ENCODE measurements at regions not wholly inside any gene's neighbourhood (a gene's known extent, or its start where the extent isn't known, plus 50 kb on each side); places are given as distances from the start of the nearest gene placed in this dataset.

DNA sequence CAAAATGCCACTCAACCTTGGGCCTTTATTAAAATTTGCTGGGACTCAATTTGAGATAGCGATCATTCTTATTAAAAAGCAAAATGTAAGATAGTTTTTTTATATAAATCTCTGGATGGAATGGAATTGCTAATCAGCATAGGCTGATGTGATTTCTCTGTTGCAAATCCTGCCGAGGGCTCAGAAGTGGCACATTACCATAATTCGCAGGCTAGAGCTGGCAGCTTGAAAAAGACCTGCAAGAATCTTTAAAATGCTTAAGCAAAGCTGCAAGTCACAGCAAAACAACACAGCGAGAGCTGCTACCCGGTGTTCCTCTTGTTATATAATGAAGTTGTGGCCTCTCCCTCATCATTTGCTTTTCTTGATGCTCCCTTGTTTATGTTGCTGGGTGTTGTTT lies 448.1 kb downstream of the GATA3 start:
- no peak for DNase-seq

DNA sequence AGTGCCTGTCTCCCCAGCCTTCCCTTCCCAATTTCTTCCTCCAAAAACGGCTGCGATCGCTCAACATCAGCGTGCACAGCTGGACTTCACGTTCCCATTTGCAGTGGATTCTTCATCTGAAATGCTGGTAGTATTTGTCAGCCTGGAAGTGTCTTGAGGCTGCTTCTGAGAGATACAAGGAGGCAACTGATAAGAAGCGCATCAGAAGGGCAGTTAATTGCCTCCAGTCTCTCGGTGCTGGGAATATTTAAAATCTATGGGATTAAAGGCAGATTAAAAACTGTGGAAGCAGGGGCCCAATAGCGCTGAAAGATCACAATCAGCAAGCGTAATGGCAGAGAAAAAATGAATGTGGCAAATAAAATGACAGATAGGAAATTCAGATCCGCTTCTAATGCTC lies 450.0 kb downstream of the GATA3 start:
- no peak for DNase-seq

DNA sequence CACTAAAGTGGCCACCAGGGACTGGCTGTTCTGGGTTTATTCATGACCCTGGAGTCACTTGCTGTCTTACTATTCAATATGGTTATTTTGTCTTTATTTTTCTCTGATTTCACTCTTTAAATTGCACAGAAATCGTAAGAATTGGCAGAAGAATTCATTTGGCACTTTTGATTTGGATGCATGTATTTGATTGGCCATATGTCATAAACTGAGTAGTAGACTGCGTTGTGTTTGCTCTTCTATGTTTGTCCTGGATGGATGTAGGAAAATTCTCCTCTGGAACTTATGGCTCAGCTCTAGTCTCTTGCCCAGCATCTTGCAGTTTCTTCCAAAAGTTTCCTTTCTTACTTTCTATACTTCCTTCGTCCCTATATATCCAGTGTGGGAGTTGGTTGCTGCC lies 452.7 kb downstream of the GATA3 start:
- no peak for DNase-seq

DNA sequence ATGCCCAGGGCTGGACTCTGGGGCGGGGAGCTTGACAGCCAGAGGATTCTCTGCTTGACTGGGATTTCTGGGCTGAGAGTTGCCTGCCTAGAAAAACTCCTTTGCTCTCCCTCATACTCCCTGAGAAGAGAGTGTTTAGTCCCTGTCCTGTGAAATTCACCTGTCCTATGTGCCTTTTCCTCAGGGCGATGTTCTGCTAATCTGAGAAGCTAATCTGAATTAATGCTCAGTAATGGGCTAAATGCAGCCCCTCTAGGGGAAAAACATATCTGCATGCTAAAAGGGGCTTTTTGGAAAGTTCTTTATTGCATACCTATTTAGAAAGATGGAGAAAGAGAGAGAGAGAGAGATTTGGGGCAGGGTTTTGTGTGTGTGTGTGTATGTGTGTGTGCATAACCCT lies 454.4 kb downstream of the GATA3 start:
- DNase-seq, result no peak

DNA sequence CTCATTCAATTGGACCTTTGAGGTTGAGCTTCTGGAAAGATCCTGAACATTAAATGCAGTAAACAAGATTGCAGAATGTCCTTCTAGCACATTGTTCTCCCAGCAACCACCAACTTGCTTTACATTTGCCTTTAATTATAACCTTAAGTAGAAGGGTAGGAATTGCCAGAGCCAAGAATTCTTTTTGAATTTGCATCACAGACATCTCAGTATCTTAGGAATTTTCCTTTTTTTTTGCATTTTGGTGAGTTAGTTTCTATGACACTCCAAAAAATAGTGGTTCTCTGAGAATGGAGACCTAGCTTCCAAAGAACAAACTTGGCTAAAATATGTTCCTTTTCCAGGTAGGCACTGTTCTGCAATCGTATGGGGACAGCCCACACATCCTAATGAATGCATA lies 456.0 kb downstream of the GATA3 start:
- no peak for DNase-seq

DNA sequence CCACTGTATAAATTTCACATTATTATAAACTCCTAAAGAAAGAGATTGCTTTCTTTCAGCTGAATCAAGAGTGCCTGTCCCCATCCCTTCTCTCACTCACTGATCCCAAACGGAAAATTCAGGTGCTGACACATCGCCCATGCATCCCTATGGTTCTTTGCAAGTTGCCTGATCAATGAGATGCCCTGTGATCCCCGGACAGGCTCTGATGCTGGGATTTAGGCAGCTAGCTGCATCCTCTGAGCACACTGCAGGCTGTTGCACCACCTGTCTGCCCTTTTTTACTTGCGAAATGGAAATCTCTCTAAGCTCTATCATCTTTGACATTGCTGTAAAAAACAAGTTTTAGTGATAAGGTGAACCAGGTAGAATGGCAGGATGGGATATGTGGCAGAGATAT lies 456.5 kb downstream of the GATA3 start:
- no peak for DNase-seq

DNA sequence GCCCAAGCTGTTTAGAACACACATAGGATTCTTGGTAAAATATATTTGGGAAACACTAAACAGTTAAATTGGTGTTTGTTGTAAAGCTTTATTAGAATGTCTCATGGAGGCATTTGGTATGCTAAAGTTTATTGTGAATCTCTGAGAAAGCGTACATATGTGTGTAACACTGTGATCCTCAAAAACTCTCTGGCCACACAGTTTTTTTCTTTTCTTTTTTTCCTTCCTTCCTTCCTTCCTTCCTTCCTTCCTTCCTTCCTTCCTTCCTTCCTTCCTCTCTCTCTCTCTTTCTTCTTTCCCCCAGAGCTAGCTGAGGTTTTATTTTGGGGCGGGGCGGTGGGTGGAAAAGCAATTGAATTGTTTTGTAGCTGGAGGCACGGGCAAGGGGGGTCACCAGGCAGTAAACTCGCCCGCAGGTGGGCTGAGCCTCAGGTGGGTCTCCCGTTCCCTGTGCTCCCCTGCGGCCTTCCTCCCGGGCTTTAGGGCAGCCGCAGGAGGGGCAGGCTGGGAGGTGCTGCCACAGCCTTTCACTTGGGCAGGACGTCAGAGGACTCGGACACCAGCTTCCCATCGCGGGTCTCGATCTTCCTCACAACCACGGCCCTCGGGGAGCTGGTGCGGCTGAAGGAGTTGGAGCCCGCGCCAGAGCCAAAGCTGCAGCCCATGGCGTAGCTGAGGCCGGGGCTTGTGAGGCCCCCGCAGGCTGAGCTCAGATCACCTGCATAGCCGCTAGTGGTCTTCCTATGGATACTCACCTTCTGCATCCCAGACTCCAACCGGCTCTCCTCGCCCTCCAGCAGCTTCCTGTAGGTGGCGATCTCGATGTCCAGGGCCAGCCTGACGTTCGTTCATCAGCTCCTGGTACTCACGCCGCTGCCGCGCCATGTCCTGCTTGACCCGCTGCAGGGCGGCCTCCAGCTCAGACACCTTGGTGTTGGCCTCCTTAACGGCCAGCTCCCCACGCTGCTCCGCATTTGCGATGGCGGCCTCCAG lies 459.0 kb downstream of the GATA3 start:
- no peak for DNase-seq

DNA sequence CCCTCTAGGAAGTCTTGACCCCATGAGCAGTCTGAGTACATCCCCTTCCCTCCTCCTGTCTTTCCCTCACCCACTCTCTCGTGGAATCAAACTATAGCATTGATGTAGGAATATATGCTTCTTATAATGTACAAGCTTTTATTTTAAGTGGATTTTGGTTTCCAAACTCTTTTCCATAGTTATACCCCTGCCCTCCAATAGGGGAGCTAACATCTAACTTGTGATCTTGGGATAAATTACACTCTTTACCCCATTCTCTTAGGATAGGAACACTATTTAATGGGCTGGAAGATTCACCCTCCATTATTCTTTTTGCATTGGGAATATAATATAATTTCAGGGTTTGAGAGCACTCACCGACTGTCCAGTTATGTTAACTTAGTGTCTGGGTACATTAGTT lies 465.9 kb downstream of the GATA3 start:
- no peak for DNase-seq

DNA sequence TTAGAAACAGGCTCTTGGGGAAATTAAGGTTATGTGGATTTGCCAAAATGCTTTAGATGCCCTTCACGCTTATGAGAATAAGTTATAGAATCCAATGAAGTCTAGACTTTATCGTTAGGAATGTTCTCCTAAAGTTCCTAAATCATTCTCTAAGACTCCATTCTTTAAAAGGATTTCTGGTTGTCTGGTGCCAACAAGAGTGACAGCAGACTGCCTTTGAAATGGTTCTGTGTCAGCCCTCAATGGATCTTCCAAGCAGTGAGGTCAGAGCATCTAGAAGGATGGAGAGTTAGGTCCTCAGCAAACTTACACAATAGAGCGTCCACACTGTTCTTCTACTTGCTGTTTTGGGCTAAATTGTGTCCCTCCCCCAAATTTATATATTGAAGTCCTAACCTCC lies 473.3 kb downstream of the GATA3 start:
- DNase-seq, result no peak

DNA sequence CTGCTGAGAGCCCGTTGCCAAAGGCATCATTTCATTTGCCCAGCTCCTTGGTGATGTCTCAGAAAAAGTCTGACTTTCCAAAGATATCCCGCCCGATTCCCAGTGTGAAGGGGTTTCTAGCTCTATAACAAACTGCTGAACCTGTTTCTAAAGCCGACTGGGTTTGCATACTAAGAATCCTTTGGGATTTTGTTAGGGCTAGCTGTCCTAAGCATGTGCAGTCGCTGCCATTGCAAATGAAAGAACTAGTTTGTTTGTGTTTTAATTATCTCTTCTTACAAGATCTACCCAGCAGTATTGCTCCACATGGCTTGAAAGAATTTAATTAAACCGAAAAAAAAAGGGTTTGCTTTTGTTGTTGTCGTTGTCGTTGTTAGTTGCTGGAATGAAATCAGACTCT lies 476.6 kb downstream of the GATA3 start:
- DNase-seq, result no peak

DNA sequence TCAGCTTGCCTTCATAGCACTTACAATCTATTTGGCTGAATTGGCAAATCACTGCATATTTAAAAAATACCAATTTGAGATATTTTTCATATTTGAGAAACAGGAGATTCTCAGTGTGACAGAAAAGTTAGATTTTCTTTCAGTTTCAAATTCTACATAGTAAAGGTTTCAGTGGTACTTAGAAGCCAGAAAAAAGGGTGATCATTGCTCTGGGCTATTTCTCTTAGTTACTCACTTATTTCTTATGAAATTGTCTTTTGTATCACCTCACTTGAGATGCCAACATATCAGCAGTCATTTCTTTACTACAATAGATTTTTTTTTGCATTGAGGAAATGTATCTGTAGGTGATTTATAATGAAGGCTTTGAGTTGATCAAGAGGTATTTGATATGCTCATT lies 478.2 kb downstream of the GATA3 start:
- no peak for DNase-seq

DNA sequence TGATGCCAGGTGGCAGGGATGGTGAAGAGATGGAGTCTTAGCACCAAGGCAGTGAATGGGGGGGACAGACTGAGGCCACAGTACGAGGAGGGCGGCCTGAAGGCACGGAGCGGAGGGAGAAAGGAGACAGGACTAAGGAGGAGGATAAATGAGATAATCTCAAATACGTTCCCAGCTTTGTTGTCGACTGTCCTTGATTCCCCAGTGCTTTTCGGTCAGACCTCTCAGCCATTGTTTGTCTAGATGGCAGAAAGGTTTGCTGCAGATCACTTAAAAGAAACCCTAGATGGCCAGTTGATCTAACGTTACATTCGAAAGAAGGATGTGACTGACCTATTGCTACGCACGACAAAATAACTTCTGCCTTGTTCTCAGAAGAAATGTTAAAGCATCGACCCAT lies 479.0 kb downstream of the GATA3 start:
- no peak for DNase-seq

DNA sequence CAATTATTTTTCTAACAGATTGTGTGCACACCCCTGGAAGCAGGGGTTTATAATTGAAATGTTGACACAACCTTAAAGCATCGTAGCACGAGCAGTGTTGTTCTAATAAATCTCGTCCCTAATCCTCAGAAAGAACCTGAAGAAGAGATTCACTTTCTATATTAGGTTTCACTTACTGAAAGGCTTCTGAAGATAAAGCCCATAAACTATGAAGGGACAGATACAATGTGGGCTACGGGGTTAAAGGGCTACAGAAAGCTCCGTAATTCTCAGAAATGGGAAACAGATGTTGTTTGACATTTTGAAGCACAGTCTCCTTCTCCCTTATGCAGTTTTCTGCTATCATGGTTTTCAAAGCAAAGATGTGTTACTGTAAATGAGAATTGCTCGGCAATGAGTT lies 479.6 kb downstream of the GATA3 start:
- DNase-seq, result no peak

DNA sequence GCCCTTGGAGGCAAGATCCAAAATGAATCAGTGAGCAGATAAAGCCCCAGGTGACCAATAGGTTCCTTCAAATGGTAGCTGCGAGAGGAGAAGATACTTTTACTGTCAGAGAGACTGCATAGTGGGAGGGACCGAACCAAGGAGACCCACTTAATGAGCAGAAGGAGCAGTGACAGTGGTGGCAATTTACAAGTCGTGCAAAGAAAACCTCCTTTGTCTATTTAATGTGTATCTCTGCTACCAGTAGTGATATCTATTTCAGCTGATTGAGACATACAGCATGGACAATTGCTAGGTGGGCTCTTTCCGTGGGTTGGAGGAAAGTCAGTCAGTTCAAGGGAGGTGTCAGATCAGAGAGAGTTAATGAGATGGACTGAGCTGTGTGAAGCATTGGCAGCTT lies 480.4 kb downstream of the GATA3 start:
- DNase-seq, result no peak

DNA sequence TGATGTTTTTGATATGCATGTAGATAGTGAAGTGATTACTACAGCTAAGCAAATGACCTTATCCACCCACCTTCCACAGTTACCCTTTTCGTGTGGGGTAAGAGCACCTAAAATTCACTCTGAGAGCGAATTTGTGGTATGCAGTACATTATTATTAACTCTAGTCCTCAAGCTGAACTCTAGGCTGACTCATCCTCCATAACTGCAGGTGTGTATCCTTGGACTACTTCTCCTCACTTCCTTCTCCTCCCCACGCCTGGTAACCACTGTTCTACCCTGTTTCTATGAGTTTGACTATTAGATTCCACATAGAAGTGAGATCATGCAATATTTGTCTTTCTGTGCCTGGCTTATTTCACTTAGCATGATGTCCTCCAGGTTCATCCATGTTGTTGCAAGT lies 484.6 kb downstream of the GATA3 start:
- DNase-seq, result no peak

DNA sequence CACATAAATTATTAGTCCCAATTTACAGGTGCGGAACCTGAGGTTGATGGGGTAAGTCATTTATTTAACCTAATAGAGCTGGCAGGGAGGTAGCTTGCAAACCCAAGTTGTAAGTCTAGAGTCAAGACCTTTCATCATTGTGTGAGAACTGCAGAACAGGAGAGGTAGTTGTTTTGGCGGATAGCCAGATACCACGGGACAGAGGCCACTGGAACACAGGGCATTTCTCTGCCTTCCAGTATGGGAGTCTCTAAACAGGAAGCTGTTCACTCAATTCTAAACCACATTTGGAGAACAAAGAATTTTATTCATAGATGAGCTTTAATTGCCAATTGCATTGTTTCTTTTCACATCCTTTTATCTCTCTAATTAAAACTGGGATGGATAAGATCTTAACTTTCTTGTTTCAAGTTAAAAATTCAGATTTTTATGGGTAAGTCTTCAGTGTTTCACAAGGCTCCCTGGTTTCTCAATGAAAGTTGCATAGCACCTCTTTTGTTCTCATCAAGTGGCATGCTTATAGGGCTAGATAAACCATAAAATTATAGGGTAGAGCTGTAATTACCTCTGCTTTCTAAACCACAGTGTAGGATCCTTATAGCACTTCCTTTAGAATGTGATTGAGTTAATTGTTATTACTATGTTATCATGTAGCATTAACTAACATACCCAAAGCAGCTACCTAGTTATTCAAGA lies 489.0 kb downstream of the GATA3 start:
- DNase-seq, result no peak

DNA sequence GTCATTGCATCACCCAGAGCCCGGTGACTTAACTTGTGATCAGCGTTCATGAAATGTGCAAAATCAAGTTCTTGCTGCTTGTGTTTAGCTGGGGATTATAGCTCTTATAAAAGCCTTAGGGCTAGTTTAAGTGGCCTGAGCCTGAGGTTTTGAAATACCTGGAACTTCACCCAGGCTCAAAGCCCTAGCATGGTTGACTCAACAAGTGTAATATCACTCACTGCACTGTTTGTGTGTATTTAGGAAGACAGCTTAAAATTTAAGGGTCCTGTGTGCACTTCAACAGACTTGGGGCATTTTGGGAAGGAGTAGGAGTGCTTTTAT lies 489.5 kb downstream of the GATA3 start:
- DNase-seq, result no peak

DNA sequence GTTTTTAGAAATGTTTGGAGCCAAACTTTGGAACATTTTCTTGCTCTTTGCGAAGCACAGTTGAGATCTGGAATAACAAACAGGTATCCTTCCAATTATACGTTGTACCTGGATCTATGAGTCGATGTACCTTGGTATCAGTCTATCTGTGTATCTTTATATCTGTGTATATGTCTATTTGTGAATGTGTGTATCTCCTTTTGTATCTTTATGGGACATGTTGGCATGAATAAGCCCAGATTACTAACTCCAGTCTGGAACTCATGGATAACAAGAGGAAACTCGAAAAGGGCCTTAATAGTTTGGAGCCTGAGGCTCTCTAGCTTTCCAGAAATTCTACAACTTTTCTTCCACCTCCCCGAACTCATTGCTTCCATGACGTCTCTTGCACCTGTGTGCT lies 490.0 kb downstream of the GATA3 start:
- no peak for DNase-seq

DNA sequence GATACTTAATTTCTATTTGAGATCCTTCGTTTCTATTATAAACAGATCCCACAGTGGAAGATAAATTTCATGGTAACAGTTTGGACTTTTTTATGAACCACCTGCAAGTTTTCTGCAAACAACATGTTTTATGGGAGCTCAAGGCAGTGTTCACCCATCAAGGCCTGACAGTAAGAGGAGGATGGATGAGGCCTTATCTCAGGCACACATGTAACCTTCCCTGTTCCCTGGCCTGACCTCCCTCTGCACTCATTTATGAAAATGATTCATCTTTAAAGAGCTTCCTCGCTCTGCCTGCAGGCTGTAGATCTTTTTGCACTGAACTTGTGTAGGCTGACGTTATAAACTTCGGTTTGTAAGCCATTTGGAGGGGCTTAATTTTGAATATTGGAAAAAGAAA lies 500.1 kb downstream of the GATA3 start:
- no peak for DNase-seq

DNA sequence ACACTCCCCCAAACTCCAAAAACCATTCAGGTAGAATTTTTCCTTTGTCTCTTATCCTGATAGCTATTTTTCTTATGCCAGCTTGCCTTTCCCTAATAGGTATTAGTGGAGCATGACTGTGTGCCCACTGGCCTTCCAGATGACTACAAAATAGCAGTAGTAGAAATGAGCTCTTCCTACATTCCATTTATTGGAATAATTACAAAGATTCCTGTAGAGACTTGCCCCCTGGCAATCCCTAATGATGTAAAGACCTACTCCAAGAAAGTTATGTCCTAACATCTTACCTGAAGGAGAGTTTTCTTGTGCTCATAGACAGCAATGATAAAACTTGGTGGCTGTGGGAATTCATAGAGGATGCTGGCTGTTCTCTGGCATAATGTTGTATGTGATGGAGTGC lies 501.8 kb downstream of the GATA3 start:
- DNase-seq, result no peak

DNA sequence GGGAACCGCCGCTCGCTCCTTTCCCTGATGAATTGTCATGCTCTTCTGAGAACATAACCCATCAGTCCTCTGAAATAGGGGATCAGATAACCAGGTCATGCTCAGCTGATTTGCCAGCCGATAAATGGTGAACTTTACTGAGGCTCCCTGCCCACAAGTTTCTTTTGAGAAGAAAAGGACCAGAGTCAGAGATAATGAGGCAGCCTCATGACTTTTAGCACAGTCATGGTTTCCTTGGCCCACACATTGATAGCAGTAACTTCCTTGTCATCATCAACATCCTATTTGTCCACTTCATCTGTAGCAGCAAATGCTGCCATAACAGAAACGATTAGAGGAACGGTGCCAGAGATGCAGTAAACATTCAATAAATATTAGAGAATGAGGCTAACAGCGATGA lies 509.0 kb downstream of the GATA3 start:
- DNase-seq, result peak in 1 of 2 donors; percentile 15

DNA sequence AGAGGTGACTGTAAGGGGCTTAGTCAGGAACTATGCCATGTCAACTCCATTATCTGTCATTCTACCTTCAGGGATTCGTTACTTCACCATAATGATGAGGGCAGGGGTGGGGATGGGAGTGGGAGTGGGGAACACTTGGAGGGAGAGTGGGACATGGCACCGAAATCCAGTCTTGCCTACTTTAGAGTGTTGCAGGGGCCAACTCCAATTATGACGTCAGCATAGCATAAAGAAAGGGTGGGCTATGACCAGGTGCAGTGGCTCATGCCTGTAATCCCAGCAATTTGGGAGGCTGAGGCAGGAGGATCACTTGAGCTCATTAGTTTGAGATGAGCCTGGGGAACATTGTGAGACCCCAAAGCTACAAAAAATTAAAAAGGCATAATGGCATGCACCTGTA lies 512.2 kb downstream of the GATA3 start:
- DNase-seq, result no peak

DNA sequence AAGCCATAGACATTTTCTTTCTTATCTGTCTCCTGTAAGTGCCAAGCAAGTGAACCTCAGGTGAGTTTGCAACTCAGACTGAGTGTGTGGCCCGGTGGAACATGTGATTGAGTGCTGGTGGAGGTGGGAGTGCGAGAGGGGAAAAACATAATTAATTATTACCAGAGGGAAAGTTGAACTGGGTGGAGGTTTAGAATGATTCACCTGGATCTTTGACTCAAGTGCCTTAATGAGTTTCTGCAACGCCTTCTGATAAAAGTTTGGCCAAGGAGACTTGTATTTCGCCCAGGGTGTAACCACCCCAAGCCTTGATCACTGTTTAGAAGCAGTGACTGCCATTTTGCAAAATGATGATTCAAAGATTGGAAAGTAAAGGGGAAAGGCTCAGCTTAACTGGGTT lies 513.9 kb downstream of the GATA3 start:
- DNase-seq, result no peak

DNA sequence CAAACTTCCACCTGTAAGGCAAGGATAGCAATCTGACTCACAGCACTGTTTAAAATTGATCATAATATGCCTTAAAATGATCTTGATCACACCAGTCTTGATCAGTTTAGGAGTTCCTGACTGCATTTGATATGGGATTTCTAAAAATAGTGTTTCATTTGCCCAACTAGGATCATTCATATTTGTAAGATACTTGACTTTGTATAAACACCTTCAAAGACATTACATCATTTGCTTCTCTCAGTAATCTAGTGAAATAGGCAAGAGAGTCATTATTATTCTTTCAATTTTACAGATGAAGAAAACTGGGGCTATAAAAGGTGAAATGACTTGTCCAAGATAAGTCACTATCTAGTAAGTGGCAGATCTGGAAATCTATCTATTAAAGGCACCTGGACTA lies 521.1 kb downstream of the GATA3 start:
- DNase-seq, result no peak

DNA sequence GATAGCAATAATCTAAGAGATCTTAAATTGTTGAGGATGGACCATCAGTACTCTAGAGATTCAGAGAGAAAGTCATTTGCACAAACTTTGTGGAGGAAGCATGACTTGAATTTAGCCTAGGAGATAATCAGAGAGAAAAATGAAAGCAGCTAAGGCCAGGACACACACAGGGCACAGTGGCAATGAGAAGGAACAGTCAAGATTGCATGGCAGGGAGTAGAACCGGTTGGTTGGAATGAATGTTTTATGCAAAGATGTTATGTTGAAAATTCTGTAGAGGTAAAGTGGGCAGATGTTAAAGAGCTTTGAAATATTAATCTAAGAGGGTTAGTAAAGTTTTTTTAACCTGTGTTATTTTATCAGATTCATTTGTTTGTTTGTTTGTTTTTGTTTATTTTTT lies 521.8 kb downstream of the GATA3 start:
- DNase-seq, result no peak

Measured in CD4-positive, alpha-beta T cell treated with Interferon alpha-2 for 1 hour (primary cell).